GM18511 (cell line): ENCODE measurements at regions not wholly inside any gene's neighbourhood (a gene's known extent, or its start where the extent isn't known, plus 50 kb on each side); places are given as distances from the start of the nearest gene placed in this dataset.

Experiments used
- ATAC-seq: cut with Tn5 transposase; IDR thresholded peaks from one replicate; pipeline ENCODE4 v1.9.1; 2021; ENCODE audit warnings: mild to moderate bottlenecking, moderate library complexity; ENCODE audit not compliant: unreplicated experiment

GRCh38 chr22:27617214-27617881 lies 184.2 kb downstream of the MN1 start:
- no peak for ATAC-seq

- no peak for ATAC-seq
These were observed 181.0 kb downstream of the MN1 start for GRCh38 chr22:27620367-27621154.

DNA sequence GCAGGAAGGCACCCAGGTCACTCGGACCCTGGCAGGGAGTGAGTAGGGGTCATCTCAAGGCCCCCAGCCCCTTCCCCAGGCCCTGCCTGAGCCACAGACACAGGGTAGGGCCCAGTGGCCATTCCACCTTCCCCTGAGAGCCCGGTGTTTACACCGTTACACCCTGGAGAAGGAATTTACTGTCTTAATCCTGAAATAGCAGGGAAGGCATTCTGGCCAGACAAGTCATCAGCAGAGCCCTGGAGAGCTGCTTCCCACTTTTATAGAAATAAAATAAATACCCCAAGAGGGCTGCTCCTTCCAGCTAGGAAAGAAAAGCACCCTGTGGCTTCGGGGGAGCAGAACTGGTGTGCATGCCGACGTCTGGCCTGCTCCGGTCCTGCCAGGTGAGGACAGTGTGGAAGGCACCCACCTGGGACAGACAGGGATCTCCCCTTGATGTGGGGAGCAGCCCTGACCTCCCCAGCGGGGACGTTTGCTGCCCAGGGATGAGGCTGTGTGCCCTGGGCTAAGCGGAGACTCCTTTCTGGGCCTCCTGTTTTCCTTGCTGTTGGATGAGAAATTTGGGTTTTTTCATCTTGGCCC lies 180.0 kb downstream of the MN1 start:
- no peak for ATAC-seq

DNA sequence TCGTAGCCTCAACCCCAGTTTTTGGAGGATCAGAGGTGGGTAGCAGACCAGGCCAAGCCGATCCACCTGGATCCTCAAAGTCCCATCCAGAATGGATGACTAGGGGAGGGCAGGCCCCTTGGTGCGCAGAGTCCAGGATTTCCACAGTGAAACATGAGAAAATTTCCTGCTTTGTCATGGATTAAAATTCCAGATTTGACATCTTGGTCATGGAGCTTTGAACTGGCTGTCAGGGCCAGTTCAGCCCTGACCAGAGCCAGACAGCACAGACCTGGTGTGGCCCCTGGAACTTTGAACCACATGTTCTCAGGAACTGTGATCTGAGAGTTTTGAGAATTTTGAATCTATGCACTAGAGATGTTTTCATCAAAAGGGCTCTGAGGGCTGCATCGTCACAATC lies 177.5 kb downstream of the MN1 start:
- no peak for ATAC-seq

- no peak for ATAC-seq
These were observed 176.9 kb downstream of the MN1 start for GRCh38 chr22:27624705-27625104.

DNA sequence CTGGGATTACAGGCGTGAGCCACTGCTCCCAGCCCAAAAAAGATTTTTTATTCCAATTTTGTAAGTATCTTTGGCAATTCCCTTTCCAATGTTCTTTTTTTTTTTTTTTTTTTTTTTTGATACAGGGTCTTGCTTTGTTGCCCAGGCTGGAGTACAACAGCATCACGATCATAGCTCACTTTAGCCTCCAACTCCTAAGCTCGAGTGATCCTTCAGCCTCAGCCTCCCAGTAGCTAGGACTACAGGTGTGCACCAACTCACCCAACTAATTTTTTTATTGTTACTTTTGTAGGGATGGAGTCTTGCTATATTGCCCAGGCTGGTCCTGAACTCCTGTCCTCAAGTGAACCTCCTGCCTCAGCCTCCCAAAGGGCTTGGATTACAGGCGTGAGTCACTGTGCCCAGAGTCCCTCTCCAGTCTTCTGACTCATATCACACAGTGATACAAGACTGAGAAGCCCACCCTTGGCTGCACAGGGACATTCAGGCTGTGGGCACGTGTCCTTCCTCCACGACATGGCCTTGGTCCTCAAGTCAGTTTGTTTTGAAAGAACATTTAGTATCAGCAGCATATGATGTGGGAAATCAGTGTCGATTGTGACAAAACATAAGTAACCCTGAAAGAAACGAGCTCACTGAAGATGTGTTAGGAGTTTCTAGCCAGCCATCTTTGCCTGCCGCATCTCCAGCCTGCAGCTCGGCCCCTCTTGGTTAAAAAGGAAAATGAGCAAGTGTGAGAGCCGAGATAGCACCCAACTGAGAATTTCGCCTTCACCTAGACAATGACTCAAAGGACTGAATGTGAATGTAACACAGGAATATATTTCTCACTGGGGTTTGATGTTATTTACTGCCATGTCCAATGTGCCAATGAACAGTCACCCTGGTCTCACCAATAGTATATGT lies 175.5 kb downstream of the MN1 start:
- ATAC-seq, result no peak

- no peak for ATAC-seq
These were observed 174.7 kb downstream of the MN1 start for GRCh38 chr22:27626675-27627443.

DNA sequence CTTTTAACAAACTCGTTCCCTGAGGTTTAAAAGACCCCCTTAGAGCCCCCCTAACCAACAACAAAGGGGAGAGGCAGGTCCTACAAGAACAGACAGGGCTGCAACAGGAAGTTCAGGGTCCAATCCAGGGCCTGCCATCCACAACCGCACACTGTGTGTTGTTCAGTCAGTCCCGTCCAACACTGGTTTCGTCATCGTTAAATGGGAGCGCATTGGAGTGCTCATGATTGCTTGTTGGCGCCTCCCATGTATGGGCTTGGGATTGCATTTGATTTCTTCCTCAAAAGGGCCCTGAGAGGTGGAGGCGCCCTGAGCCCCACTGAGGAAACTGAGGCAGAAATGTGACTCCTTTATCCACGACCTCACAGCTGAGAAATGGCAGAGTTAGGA lies 174.1 kb downstream of the MN1 start:
- ATAC-seq, result no peak

DNA sequence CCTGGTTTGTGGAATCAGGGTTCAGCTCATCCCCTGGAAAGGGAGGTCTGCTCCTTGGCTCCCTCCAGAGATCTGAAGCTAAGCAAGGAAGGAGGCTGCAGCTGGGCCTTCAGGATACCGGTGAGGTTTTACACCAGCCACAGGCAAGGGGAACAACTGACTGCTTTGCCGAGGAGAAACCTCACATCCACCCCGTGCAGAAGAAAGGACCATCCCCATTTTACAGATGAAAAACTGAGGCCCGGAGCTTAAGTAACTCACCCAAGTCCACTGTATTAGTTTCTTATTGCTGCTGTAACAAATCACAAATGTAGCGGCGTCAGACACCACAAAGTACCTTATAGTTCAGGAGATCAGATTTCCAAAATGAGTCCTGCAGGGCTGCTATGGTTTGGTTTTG lies 173.7 kb downstream of the MN1 start:
- no peak for ATAC-seq

GRCh38 chr22:27628341-27628740 lies 173.2 kb downstream of the MN1 start:
- no peak for ATAC-seq

- ATAC-seq, result no peak
These were observed 172.5 kb downstream of the MN1 start for GRCh38 chr22:27628891-27629631.

DNA sequence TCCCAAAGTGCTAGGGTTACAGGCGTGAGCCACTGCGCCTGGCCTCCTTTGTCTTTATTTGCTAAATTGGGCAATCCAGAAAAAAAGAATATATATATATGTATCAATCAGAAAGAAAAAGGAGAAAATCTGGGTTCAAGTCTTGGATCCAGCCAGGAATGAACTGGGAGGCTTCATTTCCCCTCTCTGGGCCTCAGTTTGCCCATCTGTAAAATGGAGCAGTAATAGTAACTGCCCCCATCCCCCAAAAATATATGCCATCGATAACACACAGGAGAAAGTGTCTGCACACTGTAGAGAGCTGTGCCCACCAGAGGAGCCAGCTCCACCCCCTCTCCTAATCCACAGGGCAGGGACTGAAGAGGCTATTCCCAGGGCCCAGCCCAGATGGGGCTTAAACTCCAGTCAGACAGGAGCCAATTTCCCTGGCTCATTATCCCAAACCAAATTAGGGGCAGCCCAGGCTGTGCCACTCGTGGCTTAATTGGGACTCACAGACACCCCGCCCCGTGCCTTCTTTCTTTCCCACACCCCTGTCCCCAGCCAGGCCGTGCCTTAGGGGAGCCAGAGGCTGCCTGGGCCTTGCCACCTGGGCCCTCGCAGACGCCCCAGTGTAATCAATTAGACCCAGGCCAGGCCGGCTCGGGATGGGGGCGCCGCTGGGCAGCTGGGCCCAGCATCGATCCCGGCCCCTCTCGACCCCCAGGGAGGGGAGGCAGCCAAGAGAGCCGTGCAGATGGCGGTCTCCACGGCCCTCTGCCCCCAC lies 171.5 kb downstream of the MN1 start:
- no peak for ATAC-seq

DNA sequence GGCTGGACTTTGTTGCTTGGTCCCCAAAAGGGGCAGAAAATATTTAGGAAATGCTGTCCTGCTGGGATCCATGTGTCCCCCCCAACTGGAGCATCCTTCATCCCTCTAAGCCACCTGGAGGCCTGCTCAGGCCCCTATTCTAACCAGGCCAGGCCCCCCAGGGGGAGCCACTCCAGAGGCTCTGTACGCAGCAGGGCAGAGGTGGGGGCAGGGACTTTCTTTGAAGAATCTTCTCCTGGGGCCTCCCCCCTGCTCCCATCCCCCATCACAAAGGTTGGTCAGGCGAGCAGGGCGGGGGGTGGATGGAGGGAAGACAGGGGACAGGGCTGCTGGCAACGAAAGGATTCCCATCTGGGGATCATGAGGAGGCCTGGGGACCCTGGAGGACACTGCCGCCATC lies 170.8 kb downstream of the MN1 start:
- no peak for ATAC-seq

DNA sequence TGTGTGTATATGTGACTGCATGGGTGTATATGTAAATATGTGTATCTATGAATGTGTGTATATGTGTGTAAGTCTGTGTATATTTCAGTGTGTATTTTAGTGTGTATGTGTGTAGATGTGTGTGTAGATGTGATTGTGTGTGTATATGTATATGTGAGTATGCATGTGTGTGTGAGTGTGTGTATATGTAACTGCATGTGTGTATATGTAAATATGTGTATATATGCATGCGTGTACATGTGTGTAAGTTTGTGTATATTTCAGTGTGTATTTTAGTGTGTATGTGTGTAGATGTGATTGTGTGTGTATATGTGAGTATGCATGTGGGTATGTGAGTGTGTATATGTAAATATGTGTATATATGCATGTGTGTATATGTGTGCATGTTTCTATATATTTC lies 169.9 kb downstream of the MN1 start:
- ATAC-seq, result no peak

GRCh38 chr22:27632451-27633295 lies 168.9 kb downstream of the MN1 start:
- ATAC-seq, result no peak

DNA sequence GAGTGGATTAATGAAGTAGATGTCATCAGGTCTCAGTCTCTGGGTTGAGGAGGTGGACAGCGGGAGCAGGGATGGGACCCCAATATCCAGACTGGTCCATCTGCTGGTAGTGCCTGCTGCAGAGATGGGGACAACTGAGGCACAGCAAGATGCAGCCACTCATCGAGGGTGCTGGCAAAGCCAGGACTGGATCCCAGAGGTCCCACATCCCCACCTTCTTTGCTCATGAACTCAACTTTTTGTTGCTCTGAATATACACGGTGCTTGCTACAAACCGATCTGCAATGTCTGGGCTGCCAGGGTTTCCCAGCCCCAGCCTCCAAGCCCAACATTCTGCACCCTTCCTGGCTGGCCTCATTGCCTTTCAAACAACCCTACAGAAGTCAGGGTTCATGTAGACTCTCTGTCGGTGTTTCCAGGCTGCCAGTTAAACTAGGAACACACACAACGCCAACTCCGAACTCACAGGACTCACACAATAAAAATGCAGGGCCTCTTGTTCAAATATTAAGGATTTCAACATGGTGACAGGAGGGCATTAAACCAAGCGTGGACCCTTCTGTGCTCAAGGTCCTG lies 168.2 kb downstream of the MN1 start:
- no peak for ATAC-seq

DNA sequence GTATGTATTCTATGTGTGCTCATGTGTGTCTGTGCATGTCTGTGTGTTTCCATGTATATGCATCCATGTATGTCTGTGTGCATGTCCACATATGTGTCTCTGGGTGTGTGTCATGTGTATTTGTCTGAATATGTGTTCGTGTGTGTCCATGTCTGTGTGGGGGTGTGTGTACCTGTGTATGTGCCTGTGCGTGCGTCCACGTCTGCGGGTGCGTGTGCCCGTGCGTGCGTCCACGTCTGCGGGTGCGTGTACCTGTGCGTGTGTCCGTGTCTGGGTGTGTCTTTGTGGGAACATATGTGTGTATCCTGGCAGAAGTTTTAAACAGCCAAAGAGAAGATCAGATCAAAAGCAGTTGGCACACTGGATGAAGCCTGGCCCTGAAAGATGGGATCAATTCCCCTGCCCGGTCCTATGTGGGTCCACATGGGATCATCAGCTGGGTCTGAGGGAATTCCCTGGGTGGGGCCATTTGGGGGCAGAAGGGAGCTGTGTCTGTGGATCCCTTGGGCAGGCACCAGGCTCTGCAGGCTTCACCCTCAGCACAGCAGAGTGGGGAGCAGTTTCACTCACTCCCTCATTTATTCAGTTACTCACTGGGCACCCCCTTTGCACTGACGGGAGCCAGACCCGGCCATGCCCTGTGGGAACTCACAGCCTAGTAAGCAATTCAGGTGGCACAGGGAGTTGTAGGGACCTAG lies 167.4 kb downstream of the MN1 start:
- ATAC-seq, result no peak
